Right lobe of liver (tissue), 6 donors: ENCODE measurements at regions not wholly inside any gene's neighbourhood (a gene's known extent, or its start where the extent isn't known, plus 50 kb on each side); places are given as distances from the start of the nearest gene placed in this dataset.

Experiments
- ATAC-seq, 4 donors: fragments of 200-7000 bp; cut with Tn5 transposase; one replicate each; pipeline ENCODE4 v1.9.1; 2020; ENCODE audit warnings: mild to moderate bottlenecking in 4 of 4, moderate library complexity in 4 of 4
- DNase-seq, 3 donors: peaks; one replicate each; pipeline ENCODE4 v3.0.0-alpha.2; 2020
- H3K27ac ChIP-seq, 3 donors: fragments of 200-600 bp; one replicate each; pipeline ENCODE4 v1.8.0; 2022
- H3K27me3 ChIP-seq, 2 donors: fragments of 200-600 bp; one replicate each; pipeline ENCODE4 v1.8.0; 2022
- H3K36me3 ChIP-seq, 4 donors: fragments of 200-600 bp; sonication (generic) in 1 of 4; one replicate each; pipeline versions ENCODE4 v1.5.1 to v1.8.0; 2017 to 2022; ENCODE audit warnings: control low read depth in 1 of 4
- H3K4me1 ChIP-seq, 4 donors: fragments of 200-600 bp; sonication (generic) in 1 of 4; one replicate each; pipeline versions ENCODE4 v1.5.1 to v1.8.0; 2017 to 2022; ENCODE audit warnings: control low read depth in 1 of 4
- H3K4me3 ChIP-seq, 3 donors: fragments of 200-600 bp; one replicate each; pipeline ENCODE4 v1.8.0; 2022
- H3K9me3 ChIP-seq, 4 donors: fragments of 200-600 bp; sonication (generic) in 1 of 4; one replicate each; pipeline versions ENCODE4 v1.5.1 to v1.8.0; 2017 to 2022; ENCODE audit warnings: control low read depth in 1 of 4
- POLR2A ChIP-seq: fragments of 450-650 bp; IDR thresholded peaks from one replicate; pipeline ENCODE4 v1.6.1; 2017; ENCODE audit warnings: antibody characterized with exemption, mild to moderate bottlenecking
- WGBS: methylation state at CpG from one replicate; pipeline ENCODE4 v1.1.6; 2018; ENCODE audit warnings: low coverage, low lambda C conversion rate; ENCODE audit not compliant: insufficient coverage; ENCODE audit errors: missing lambda C conversion rate; 5-methylcytosine and 5-hydroxymethylcytosine counted together
- intact Hi-C, 2 donors: fragments of 100-400 bp; cut with DNase I; formaldehyde crosslinking; loops; one replicate each; pipeline versions ENCODE4 v1.11.2 to v1.14.1; 2022
- TF ChIP-seq, protein P1 (sequence below), 4 donors: fragments of 200-600 bp in 3 of 4; fragments of 450-650 bp in 1 of 4; IDR thresholded peaks; one replicate each; pipeline versions ENCODE4 v1.5.1 to v1.8.0; 2016 to 2022; ENCODE audit warnings: antibody characterized with exemption in 4 of 4, mild to moderate bottlenecking in 2 of 4
- donor health status: DM: no; HTN: yes; CAD: no.
- donor health status: DM: no; HTN: no; CAD: no.
- donor health status: DM: no; HTN: no; CAD: no.
- donor health status: DM: no; HTN: yes; CAD: no.
- donor health status: DM: no; HTN: yes; CAD: no.

DNA sequence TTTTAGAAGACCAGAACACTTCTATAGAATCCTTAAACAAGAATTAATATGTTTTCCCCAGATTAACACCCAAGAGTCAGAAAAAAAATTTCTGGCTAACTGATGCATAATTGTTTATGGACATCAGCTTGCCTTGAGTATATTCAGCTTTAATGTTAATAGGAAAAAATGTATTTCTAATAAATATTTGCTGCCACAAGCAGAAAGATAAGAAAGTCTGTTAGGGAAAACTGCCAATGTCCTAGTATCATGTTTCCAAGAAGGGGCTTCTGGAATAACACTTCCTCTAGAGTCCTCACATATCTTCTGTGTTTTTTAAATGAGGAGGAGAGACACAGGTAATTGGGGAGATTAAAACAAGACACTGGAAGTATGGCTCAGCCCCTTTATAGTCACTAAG lies 202.1 kb upstream of the TET2 start:
- H3K9me3 ChIP-seq, result no peaks in the 10 kb centered on the region
- no peak for DNase-seq
- no peak overlapping the region for H3K27ac ChIP-seq
- no peaks in the 10 kb centered on the region for H3K36me3 ChIP-seq
- H3K4me3 ChIP-seq, result no peak overlapping the region
- no peak for ATAC-seq
- no peak for TF ChIP-seq POLR2A
- TF ChIP-seq, protein P1, sequence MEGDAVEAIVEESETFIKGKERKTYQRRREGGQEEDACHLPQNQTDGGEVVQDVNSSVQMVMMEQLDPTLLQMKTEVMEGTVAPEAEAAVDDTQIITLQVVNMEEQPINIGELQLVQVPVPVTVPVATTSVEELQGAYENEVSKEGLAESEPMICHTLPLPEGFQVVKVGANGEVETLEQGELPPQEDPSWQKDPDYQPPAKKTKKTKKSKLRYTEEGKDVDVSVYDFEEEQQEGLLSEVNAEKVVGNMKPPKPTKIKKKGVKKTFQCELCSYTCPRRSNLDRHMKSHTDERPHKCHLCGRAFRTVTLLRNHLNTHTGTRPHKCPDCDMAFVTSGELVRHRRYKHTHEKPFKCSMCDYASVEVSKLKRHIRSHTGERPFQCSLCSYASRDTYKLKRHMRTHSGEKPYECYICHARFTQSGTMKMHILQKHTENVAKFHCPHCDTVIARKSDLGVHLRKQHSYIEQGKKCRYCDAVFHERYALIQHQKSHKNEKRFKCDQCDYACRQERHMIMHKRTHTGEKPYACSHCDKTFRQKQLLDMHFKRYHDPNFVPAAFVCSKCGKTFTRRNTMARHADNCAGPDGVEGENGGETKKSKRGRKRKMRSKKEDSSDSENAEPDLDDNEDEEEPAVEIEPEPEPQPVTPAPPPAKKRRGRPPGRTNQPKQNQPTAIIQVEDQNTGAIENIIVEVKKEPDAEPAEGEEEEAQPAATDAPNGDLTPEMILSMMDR (IDR thresholded peaks at IDR 0.05), result no peak
- H3K4me1 ChIP-seq, result no peaks in the 10 kb centered on the region
- intact Hi-C loops, result no loop called here
- no peaks in the 10 kb centered on the region for H3K27me3 ChIP-seq

DNA sequence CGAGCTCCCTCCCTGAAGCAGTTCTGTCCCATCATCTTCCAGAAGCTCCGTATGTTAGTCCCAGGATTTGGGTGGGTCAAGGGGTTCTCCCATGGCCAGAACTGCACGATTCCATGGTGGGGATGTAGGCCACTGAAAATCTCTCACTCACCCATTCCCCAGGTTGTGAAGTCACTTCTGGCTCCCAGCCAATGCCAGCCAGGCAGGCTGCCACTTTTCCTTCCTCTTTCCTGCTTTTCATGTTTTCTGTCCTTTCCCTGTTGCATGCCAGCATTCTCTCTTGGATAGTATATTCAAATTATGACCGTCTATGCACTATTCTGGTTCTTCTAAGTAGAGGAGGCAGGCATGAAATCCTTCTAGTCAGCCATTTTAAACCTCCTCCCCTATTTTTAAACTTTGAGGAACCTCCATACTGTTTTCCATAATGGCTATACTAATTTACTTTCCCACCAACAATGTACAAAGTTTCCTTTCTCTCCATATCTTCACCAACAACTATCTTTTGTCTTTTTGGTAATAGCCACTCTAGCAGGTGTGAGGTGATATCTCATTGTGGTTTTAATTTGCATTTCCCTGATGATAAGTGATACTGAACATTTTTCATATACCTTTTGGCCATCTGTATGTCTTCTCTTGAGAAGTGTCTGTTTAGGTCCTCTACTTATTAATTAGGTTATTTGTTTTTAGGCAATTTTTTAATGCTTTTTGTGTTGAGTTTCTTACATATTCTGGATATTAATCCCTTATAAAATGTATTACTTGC lies 182.1 kb upstream of the TET2 start:
- Histone ChIP-seq H3K4me1 (no peaks in the 10 kb centered on the region), H3K27me3 (no peaks in the 10 kb centered on the region), H3K27ac (no peak overlapping the region), H3K4me3 (no peak overlapping the region), H3K36me3 (no peaks in the 10 kb centered on the region), H3K9me3 (no peaks in the 10 kb centered on the region)
- intact Hi-C loops, result no loop called here
- DNase-seq (peak in 1 of 3 donors; percentile 33), ATAC-seq (no peak)
- TF ChIP-seq, protein P1 (IDR thresholded peaks at IDR 0.05), result no peak
- TF ChIP-seq POLR2A, result no peak
- 72% methylated on average over 4 of the region's 4 CpGs for WGBS

DNA sequence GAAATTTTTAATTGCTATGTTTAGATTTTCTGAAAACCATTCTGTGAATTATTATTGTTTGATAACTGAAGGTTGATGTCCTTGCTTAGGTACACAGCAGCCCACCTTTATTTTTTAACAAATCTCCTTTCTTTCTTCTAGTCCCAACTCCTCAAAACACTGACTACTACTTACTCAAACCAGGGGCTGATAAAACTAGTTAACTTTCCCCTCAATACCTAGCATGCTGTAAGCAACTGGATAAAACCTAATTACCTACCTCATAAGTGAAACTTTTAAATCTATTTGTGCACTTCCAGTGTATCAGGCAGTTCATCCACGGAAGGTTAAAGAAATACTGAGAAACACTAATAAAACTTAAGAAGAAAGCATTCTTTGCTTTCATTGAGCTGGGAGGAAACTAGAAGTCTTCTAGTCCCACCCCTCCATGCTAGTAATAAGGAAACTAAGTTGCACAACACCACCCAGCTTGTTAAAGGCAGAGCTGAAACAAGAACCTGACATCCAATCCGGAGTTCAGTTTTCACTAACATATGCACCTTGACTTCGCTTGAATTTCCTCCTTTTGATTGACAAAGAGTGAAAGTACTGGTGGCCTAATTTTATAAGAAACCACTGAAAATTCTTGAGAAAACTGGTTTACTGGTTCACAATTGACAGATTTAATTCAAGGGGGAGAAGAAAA lies 180.2 kb upstream of the TET2 start:
- Histone ChIP-seq H3K4me1 (no peaks in the 10 kb centered on the region), H3K9me3 (no peaks in the 10 kb centered on the region), H3K4me3 (no peak overlapping the region), H3K27ac (no peak overlapping the region), H3K36me3 (no peaks in the 10 kb centered on the region), H3K27me3 (no peaks in the 10 kb centered on the region)
- TF ChIP-seq POLR2A, result no peak
- TF ChIP-seq, protein P1 (IDR thresholded peaks at IDR 0.05), result no peak
- DNase-seq (no peak), ATAC-seq (peak; percentile 56 to 86 (median 72))
- intact Hi-C loops, result no loop called here
- 34% methylated on average over 3 of the region's 3 CpGs for WGBS

DNA sequence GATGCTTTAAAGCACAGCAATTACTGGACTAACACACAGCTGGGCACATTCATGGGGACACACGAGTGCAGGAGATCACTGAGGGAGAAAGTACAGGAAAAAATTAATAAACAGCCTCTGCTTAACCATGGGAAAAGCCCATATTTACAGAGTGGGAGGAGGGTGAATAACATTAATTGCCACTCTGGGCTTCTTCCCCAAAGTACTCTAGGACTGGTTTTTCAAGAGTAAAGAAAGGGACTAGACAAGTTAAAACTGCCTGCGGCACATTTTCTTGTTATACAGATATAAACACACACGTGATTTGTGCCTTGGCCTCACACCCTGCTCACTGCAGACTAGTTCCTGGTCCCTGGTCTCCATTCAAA lies 179.7 kb upstream of the TET2 start:
- no peak for DNase-seq
- H3K27ac ChIP-seq, result no peak overlapping the region
- ATAC-seq, result peak in 2 of 4 donors; percentile 11 to 68
- intact Hi-C loops, result no loop called here
- no peaks in the 10 kb centered on the region for H3K4me1 ChIP-seq
- H3K4me3 ChIP-seq, result no peak overlapping the region
- TF ChIP-seq, protein P1 (IDR thresholded peaks at IDR 0.05), result no peak
- TF ChIP-seq POLR2A, result no peak
- H3K36me3 ChIP-seq, result no peaks in the 10 kb centered on the region
- no peaks in the 10 kb centered on the region for H3K27me3 ChIP-seq
- no peaks in the 10 kb centered on the region for H3K9me3 ChIP-seq
- 60% methylated on average over 3 of the region's 3 CpGs for WGBS
